ENCODE measurements at regions not wholly inside any gene's neighbourhood (a gene's known extent, or its start where the extent isn't known, plus 50 kb on each side); places are given as distances from the start of the nearest gene placed in this dataset.

DNA sequence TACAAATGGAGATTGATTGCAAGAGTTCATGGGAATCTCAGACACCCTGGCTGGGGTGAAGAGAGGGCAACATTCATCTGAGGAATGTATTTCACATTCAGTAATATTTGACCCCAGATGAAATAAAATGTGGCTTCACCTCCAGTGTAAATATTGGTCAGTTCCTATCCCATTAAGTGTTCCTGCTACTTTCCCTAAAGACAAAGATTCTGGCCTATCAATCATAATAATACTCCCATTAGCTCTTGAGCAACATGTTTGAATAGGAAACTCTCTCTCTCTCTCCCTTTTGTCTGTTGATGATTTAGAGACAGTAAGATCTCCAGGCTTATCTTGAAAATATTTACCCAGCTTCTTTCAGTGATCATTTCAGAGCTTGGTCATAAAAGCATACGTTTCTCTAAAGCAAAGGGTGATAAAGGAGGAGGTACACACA, 70.1 kb downstream of the KCNJ2 start:
- no peaks in the 10 kb centered on the region for H3K36me3 ChIP-seq (ENCODE audit: control insufficient read depth, insufficient read depth, low read length)
- no peaks in the 10 kb centered on the region for H3K27me3 ChIP-seq (replicated peaks; ENCODE audit: control insufficient read depth, insufficient read depth, low read length)
- H3K4me3 ChIP-seq (replicated peaks; ENCODE audit: low read depth, low read length) = no peak overlapping the region
- TF ChIP-seq, protein P1, sequence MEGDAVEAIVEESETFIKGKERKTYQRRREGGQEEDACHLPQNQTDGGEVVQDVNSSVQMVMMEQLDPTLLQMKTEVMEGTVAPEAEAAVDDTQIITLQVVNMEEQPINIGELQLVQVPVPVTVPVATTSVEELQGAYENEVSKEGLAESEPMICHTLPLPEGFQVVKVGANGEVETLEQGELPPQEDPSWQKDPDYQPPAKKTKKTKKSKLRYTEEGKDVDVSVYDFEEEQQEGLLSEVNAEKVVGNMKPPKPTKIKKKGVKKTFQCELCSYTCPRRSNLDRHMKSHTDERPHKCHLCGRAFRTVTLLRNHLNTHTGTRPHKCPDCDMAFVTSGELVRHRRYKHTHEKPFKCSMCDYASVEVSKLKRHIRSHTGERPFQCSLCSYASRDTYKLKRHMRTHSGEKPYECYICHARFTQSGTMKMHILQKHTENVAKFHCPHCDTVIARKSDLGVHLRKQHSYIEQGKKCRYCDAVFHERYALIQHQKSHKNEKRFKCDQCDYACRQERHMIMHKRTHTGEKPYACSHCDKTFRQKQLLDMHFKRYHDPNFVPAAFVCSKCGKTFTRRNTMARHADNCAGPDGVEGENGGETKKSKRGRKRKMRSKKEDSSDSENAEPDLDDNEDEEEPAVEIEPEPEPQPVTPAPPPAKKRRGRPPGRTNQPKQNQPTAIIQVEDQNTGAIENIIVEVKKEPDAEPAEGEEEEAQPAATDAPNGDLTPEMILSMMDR (IDR thresholded peaks at IDR 0.05; ENCODE audit: insufficient read depth, low read length, poor library complexity, severe bottlenecking) = no peak
- DNase-seq (ENCODE audit: extremely low read depth, insufficient read length) = no peak

DNA sequence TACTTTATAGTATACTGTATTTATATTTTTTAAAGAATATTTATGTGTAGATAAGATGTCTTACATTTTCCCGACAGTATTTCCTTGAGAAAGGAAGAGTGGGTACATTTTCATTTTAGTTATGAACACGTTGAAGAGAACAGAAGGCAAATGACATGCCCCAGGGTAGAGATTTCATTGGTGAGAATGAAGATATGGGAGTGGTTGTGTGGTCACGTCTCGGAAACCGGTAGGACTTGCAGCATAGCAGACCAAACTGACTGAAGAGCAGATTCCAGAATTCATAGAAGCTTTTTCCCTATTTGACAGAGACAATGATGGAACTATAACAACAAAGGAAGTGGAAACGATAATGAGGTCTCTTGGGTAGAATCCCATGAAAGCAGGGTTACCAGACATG, 71.7 kb downstream of the KCNJ2 start:
- TF ChIP-seq, protein P1 (IDR thresholded peaks at IDR 0.05; ENCODE audit: insufficient read depth, low read length, poor library complexity, severe bottlenecking) = no peak
- no peak for DNase-seq (ENCODE audit: extremely low read depth, insufficient read length)
- no peak overlapping the region for H3K4me3 ChIP-seq (replicated peaks; ENCODE audit: low read depth, low read length)
- no peaks in the 10 kb centered on the region for H3K36me3 ChIP-seq (ENCODE audit: control insufficient read depth, insufficient read depth, low read length)
- no peaks in the 10 kb centered on the region for H3K27me3 ChIP-seq (replicated peaks; ENCODE audit: control insufficient read depth, insufficient read depth, low read length)

DNA sequence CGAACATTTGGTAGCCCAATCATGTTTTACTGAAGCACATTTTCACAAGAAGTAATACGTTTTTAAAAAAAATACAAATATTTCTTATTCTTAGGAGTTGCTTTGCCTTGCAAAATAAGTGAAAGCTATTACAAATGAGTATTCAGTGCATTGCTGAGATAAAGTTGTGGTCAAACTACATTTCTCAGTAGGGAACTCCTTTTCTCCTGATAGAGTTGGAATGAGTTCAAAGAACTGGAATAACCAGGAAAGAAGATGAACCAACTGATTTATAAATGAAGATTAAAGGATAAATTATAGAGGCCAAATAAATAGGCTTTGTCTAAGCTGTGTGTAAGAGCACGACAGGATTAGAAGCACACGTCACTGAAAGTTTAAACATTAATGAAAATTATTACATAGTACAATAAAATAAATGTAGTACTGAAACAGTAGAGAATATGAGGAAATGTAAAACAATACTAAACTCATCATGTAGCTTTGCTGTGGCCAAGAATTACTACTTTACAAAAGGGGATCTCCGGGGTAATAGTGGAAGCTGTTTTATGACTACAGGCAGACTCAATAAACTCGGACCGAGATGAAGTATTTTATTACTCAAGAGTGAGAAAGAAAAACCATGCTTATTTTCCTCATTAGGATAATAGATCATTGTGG, 73.6 kb downstream of the KCNJ2 start:
- H3K4me3 ChIP-seq (replicated peaks; ENCODE audit: low read depth, low read length) = no peak overlapping the region
- no peaks in the 10 kb centered on the region for H3K27me3 ChIP-seq (replicated peaks; ENCODE audit: control insufficient read depth, insufficient read depth, low read length)
- DNase-seq (ENCODE audit: extremely low read depth, insufficient read length) = no peak
- no peaks in the 10 kb centered on the region for H3K36me3 ChIP-seq (ENCODE audit: control insufficient read depth, insufficient read depth, low read length)
- TF ChIP-seq, protein P1 (IDR thresholded peaks at IDR 0.05; ENCODE audit: insufficient read depth, low read length, poor library complexity, severe bottlenecking) = no peak

DNA sequence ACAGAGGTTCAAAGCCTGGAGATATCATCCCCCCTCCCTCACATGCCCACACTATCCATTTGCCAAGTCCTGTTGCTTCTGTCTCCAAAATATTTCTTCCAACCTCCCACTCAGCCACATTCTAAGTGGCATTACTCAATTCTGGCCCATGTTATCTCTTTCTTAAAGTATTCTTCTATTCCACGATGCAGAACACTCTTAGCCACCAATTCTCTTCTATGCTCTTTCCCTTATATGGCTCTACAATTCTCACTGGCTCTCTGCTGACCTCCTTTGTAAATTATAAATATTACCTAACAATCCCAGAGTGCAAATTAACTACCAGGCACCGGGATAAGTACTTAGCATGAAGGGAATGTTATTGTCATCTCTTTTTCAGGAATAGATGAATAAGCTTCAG, 82.4 kb downstream of the KCNJ2 start:
- H3K4me3 ChIP-seq (replicated peaks; ENCODE audit: low read depth, low read length) = no peak overlapping the region
- TF ChIP-seq, protein P1 (IDR thresholded peaks at IDR 0.05; ENCODE audit: insufficient read depth, low read length, poor library complexity, severe bottlenecking) = no peak
- no peak for DNase-seq (ENCODE audit: extremely low read depth, insufficient read length)
- no peaks in the 10 kb centered on the region for H3K27me3 ChIP-seq (replicated peaks; ENCODE audit: control insufficient read depth, insufficient read depth, low read length)
- H3K36me3 ChIP-seq (ENCODE audit: control insufficient read depth, insufficient read depth, low read length) = no peaks in the 10 kb centered on the region

DNA sequence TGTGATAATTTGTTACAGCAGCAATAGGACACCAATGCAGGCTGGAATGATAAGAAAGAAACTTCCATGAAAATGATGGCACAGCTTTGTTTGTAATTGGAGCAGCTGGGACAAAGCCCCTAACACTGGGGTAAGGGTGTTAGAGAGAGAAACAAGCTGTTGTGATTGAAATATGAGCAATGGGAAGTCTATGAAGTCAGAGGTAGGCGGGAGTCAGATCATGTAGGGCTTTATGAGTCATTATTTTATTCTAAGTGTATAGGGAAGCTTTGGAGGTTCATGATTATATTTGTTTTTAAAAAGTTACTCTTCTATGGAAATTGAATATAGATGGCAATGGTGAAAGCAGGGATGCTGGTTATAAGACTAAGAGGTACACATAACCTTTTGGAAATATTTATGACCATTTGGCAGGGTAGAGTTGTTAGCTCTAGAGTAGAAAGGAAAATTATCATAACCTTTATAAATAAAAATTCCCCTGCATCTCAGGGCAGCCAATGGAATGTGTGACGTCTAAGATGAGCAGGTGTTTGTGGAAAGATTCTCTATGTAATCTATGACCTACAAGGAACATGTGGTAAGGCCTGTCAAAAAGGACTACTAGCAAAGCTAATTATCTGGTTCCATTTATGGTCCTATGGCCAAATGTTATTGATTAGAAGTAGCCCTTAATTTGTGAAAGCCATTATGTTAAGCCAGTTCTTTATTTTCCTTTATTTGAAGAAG, 85.6 kb downstream of the KCNJ2 start:
- H3K27me3 ChIP-seq (replicated peaks; ENCODE audit: control insufficient read depth, insufficient read depth, low read length) = no peaks in the 10 kb centered on the region
- TF ChIP-seq, protein P1 (IDR thresholded peaks at IDR 0.05; ENCODE audit: insufficient read depth, low read length, poor library complexity, severe bottlenecking) = no peak
- H3K36me3 ChIP-seq (ENCODE audit: control insufficient read depth, insufficient read depth, low read length) = no peaks in the 10 kb centered on the region
- no peak overlapping the region for H3K4me3 ChIP-seq (replicated peaks; ENCODE audit: low read depth, low read length)
- DNase-seq (ENCODE audit: extremely low read depth, insufficient read length) = no peak

Data from GM06990 (cell line).